EL (cell line): ENCODE measurements at regions not wholly inside any gene's neighbourhood (a gene's known extent, or its start where the extent isn't known, plus 50 kb on each side); places are given as distances from the start of the nearest gene placed in this dataset.
A peak's percentile ranks its signal among the peaks of the same experiment; 100 is the strongest.
"Not testable (repeated sequence)": the region's sequence is repeated elsewhere in the genome, so short reads cannot be mapped to it uniquely, and the experiment has no call there.

Experiments used
- DNase-seq: peaks from one replicate; pipeline ENCODE4 v3.0.0-alpha.2; 2016

- no peak for DNase-seq
Measured at GRCh38 chr2:82344670-82345069, 2040.1 kb upstream of the LRRTM1 start.

GRCh38 chr2:82342356-82342755 lies 2037.8 kb upstream of the LRRTM1 start:
- peak; percentile 14 for DNase-seq

- peak; percentile 11 for DNase-seq
Measured at GRCh38 chr2:82340578-82341053, 2036.1 kb upstream of the LRRTM1 start.

DNA sequence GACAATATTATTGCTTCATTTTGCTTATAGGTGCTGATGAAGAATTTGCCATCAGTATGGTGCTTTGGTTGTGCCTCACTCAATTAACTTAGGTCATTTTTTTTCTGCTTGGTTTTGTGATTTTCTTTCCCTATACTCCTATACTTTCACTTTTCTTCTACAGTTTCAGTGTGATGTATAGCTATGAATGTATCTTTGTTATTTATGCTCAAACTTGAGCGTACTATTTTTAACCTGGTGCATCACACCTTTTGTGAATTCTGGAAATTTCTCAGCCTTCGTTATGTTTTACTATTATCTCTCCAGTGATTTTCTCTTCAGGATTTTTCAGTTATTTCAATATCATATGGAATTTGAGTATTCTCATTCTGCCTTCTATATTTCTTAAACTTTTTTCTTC lies 2035.3 kb upstream of the LRRTM1 start:
- DNase-seq = no peak

GRCh38 chr2:82333697-82334096 lies 2029.1 kb upstream of the LRRTM1 start:
- no peak for DNase-seq

DNA sequence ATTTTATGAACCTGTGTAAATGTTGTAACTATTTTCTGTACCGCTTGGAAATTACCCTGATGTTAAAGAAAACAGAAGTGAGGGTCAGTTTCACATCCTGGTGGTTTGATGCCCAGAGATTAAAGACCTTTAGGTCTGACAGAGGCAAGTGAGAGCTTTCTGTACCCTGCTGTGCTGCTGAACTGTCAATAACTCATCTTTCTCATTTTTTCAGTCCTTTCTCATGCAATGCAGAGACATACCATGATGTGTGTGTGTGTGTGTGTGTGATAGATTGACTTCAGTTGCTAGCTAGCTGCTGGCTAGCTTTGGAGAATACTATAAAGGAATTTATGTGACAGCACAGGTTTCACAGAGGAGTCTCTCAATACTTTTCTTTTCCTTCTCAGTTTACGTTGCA lies 2025.6 kb upstream of the LRRTM1 start:
- no peak for DNase-seq

DNA sequence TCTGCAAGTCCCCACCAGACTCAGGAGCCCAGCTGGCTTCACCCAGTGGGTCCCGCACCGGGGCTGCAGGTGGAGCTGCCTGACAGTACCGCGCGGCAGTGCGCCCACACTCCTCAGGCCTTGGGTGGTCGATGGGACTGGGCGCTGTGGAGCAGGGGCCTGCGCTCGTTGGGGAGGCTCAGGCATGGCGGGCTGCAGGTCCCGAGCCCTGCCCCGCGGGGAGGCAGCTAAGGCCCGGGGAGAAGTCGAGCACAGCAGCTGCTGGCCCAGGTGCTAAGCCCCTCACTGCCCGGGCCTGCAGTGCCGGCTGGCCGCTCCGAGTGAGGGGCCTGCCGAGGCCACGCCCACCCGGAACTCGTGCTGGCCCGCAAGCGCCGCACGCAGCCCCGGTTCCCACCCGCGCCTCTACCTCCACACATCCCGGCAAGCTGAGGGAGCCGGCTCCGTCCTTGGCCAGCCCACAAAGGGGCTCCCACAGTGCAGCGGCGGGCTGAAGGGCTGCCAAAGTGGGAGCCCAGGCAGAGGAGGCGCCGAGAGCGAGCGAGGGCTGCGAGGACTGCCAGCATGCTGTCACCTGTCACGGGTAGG lies 2021.7 kb upstream of the LRRTM1 start:
- DNase-seq = not testable (repeated sequence)

DNA sequence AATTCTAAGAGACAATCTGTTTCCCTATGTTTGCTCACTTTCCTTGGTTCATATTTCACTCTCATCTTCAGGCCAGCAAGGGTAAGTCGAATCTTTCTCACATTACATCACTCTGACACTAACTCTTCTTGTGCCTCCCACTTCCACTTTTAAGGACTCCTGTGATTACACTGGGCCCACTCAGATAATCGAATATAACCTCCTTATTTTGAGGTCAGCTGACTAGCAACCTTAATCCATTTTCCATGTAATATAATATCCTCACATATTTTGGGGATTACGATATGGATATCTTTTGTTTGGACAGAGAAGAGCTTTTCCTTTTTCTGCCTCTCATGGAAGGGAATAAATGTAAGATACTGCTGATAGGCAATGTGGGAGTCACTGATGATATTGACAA lies 2015.7 kb upstream of the LRRTM1 start:
- no peak for DNase-seq

- no peak for DNase-seq
Measured at GRCh38 chr2:82317012-82317411, 2012.5 kb upstream of the LRRTM1 start.

- no peak for DNase-seq
Measured at GRCh38 chr2:82316586-82316985, 2012.0 kb upstream of the LRRTM1 start.

DNA sequence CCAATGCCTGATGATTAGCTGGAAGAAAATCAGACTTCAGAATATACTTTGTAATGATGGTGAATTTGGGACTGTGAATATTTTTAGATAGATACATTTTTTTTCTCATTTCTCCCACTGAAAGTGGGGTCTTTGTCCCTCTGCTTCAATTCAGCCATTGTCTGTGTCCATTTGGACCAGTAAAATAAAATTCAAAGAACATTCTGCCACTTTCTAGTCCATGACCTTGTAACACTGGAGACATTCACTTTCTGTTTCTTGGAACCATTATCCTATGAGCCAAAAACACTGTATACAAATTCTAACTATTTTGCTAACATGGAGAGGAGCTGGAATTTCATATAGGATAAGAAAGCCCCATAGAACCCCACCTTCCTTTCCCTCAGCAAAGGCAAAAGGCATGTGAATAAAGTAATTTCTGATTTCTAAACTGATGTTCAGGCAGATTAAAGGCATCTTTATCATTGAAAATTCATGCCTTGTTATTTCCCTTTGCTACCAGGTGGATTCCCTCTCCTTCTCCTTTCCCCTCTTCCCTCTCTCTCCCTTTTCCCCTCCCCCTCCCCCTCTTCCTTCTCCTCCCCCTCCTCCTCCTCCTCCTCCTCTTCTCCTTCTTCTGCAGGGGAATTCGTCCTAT lies 2010.4 kb upstream of the LRRTM1 start:
- DNase-seq = no peak

GRCh38 chr2:82307511-82307910 lies 2003.0 kb upstream of the LRRTM1 start:
- DNase-seq = no peak

GRCh38 chr2:82301506-82301905 lies 1997.0 kb upstream of the LRRTM1 start:
- DNase-seq = no peak

- DNase-seq = no peak
Measured at GRCh38 chr2:82289446-82289845, 1984.9 kb upstream of the LRRTM1 start.

GRCh38 chr2:82283075-82283474 lies 1978.5 kb upstream of the LRRTM1 start:
- no peak for DNase-seq

DNA sequence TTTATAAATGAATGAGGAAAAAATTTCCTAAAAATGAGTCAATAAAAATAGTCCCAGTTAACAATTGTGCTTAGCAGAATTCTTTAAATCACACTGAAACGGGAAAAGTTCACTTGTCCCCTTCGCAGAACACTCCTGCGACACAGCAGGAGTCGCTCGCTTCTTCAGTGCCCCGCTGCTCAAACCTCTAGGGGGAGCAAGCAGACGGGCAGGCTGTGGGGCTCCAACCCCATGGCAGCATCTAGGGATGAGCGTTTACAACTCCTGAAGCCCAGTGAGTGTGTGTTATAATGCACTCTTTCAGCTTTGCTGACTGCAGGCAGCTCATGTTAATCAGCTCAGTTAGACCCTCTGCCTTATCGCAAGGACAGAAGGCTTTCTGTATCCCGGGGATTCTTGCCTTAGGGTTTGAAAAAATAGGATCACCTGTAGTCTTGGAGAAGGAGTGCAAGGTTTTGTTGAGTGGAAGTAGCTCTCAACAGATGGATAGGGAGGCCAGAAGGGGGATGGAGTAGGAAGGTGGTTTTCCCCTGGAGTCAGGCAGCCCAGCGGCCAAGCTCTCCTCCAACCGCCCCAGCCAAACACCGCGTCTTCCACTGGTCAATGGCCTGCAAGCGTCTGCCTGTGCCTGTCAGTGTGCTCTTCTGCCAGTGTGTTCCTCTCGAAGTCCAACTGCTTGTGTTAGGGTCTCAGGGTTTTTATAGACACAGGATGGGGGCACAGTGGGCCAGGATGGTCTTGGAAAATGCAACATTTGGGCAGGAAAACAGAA lies 1977.7 kb upstream of the LRRTM1 start:
- DNase-seq = no peak

GRCh38 chr2:82279367-82279766 lies 1974.8 kb upstream of the LRRTM1 start:
- no peak for DNase-seq

- no peak for DNase-seq
Measured at GRCh38 chr2:82278416-82278815, 1973.9 kb upstream of the LRRTM1 start.

GRCh38 chr2:82275599-82275998 lies 1971.0 kb upstream of the LRRTM1 start:
- no peak for DNase-seq

- DNase-seq = no peak
Measured at GRCh38 chr2:82268446-82268845, 1963.9 kb upstream of the LRRTM1 start.

DNA sequence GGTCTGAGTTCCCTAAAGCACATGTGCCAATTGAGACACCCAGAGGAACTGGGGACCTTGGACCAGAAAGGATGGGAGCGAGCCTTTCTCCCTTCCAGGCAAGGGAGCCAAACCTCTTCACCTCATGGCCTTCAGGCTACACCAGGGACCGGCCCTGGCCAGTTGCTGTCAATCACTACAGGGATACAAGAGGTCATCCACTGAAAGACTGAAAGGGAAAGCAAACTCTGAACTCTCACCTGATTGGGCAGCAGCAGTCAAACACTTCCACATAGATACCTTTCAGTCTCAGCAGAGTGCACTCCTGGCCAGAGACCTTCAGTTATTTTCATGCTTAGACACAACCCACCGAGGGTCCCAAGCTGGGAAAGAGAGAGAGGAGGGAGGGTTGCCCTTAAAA lies 1956.0 kb upstream of the LRRTM1 start:
- DNase-seq = no peak

GRCh38 chr2:82259551-82259950 lies 1955.0 kb upstream of the LRRTM1 start:
- no peak for DNase-seq

DNA sequence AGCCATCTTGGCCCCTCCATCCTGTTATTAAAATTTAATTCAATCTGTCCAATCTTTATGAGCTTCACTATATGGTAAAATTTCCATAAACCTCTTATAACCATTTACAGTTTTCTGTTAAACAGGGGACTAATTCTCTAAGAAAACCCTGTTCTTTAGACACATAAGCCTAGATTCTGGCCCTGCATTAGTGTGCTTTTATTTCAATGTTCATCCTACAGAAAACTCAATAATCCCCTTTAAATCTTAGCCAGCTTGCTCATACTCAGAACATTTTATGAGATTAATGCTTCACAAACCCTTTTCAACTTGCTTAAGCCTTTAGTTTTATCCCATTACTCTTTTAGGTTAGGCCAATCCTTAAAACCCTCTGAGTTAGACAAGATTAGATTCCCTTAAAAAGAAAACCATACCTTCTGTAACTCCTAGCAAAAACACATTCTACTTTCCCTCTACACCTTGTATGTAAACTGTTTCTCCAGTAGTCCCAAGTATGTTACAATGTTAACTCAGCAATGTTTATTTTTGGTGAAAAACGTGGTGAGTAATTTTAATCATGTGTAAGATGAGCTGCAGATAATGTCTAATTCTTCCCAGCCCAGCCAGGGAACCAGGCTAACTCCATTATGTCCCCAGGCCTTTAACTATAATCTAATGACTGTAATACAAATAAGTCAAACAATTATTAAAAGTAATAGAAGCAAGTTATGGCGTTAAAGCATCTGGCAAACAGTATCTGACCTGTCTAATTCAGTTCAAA lies 1953.4 kb upstream of the LRRTM1 start:
- no peak for DNase-seq
